OCI-LY3 (cell line): ENCODE measurements at regions not wholly inside any gene's neighbourhood (a gene's known extent, or its start where the extent isn't known, plus 50 kb on each side); places are given as distances from the start of the nearest gene placed in this dataset.
"Not testable (repeated sequence)": the region's sequence is repeated elsewhere in the genome, so short reads cannot be mapped to it uniquely, and the experiment has no call there.

Source experiments
- H2AFZ ChIP-seq: fragments of 200-600, 300-600 bp; shearing (Covaris generic); 2 replicates; pipeline ENCODE4 v1.6.0; 2014; ENCODE audit warnings: antibody characterized with exemption, low read depth, low read length
- H3K27ac ChIP-seq: fragments of 200-600, 300-600 bp; sonication (generic); 2 replicates; pipeline ENCODE4 v1.5.1; 2014; ENCODE audit warnings: mild to moderate bottlenecking, low read length, moderate library complexity, mixed read lengths
- H3K27me3 ChIP-seq: fragments of 200-600, 300-600 bp; sonication (generic); 2 replicates; pipeline ENCODE4 v1.6.1; 2014; ENCODE audit warnings: low read depth, low read length, mixed read lengths
- H3K36me3 ChIP-seq: fragments of 200-600, 300-600 bp; sonication (generic); replicated peaks from 2 replicates; pipeline ENCODE3; 2014; ENCODE audit warnings: low read depth, low read length, mixed read lengths
- H3K4me1 ChIP-seq: fragments of 300-600, 200-600 bp; sonication (generic); 2 replicates; pipeline ENCODE4 v1.6.1; 2014; ENCODE audit warnings: low read length, mixed read lengths
- H3K4me2 ChIP-seq: fragments of 200-600, 300-600 bp; sonication (generic); 2 replicates; pipeline ENCODE4 v1.6.1; 2014; ENCODE audit warnings: low read length, mixed read lengths
- H3K4me3 ChIP-seq: fragments of 300-600, 200-600 bp; sonication (generic); 2 replicates; pipeline ENCODE4 v1.5.1; 2014; ENCODE audit warnings: antibody characterized with exemption, mild to moderate bottlenecking, low read length, moderate library complexity
- H3K79me2 ChIP-seq: fragments of 300-600, 200-600 bp; shearing (Covaris generic); 2 replicates; pipeline ENCODE4 v1.6.1; 2014; ENCODE audit warnings: mild to moderate bottlenecking, low read length, mixed read lengths
- H3K9ac ChIP-seq: fragments of 300-600, 200-600 bp; shearing (Covaris generic); 2 replicates; pipeline ENCODE4 v1.6.0; 2014; ENCODE audit warnings: mild to moderate bottlenecking, low read length, moderate library complexity
- H3K9me3 ChIP-seq: fragments of 200-600, 300-600 bp; shearing (Covaris generic); 2 replicates; pipeline ENCODE4 v1.6.1; 2014; ENCODE audit warnings: low read length, mixed read lengths; ENCODE audit not compliant: insufficient read depth
- H4K20me1 ChIP-seq: fragments of 200-600, 300-600 bp; sonication (generic); 2 replicates; pipeline ENCODE4 v1.6.1; 2016; ENCODE audit warnings: low read length, mixed read lengths; ENCODE audit not compliant: insufficient read depth
- EZH2phosphoT487 ChIP-seq: fragments of 200-600 bp; shearing (Covaris generic); IDR thresholded peaks from 2 replicates; pipeline ENCODE4 v1.6.1; 2018; ENCODE audit warnings: antibody characterized with exemption, mixed run types, low read depth
- TF ChIP-seq, protein P1 (sequence below): fragments of 200-600, 300-600 bp; sonication (generic); IDR thresholded peaks from 2 replicates; pipeline ENCODE4 v1.5.1; 2014; ENCODE audit warnings: antibody characterized with exemption, low read length, low read depth

DNA sequence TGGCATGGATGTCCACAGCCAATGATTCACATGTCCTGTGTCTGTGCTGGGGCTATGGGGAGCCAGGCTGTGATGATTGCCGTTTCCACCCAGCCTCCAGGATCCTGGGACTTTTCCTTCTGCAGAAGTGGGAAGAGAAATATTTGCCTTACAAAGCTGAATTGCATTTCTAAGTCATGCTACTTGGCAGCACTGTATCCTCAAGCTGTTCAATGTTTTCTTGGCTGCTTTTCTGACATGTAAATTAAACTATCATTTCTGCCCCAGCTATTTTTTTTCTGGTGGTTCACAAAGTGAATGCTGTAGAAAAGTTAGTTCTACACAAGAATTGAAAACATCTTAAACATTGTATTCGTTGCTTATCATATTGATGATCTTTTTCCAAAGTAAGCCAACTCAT, 51.9 kb upstream of the TCERG1L start:
- H3K9ac ChIP-seq, result no peak overlapping the region
- no peak overlapping the region for H3K4me3 ChIP-seq
- no peaks in the 10 kb centered on the region for H3K9me3 ChIP-seq
- no peak overlapping the region for H3K27ac ChIP-seq
- H3K36me3 ChIP-seq, result no peaks in the 10 kb centered on the region
- H2AFZ ChIP-seq, result no peak overlapping the region
- TF ChIP-seq, protein P1, sequence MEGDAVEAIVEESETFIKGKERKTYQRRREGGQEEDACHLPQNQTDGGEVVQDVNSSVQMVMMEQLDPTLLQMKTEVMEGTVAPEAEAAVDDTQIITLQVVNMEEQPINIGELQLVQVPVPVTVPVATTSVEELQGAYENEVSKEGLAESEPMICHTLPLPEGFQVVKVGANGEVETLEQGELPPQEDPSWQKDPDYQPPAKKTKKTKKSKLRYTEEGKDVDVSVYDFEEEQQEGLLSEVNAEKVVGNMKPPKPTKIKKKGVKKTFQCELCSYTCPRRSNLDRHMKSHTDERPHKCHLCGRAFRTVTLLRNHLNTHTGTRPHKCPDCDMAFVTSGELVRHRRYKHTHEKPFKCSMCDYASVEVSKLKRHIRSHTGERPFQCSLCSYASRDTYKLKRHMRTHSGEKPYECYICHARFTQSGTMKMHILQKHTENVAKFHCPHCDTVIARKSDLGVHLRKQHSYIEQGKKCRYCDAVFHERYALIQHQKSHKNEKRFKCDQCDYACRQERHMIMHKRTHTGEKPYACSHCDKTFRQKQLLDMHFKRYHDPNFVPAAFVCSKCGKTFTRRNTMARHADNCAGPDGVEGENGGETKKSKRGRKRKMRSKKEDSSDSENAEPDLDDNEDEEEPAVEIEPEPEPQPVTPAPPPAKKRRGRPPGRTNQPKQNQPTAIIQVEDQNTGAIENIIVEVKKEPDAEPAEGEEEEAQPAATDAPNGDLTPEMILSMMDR, result no peak
- no peak for TF ChIP-seq EZH2phosphoT487
- H3K79me2 ChIP-seq, result no peaks in the 10 kb centered on the region
- no peak overlapping the region for H3K4me2 ChIP-seq
- H4K20me1 ChIP-seq, result no peaks in the 10 kb centered on the region
- no peaks in the 10 kb centered on the region for H3K4me1 ChIP-seq
- H3K27me3 ChIP-seq, result no peaks in the 10 kb centered on the region

DNA sequence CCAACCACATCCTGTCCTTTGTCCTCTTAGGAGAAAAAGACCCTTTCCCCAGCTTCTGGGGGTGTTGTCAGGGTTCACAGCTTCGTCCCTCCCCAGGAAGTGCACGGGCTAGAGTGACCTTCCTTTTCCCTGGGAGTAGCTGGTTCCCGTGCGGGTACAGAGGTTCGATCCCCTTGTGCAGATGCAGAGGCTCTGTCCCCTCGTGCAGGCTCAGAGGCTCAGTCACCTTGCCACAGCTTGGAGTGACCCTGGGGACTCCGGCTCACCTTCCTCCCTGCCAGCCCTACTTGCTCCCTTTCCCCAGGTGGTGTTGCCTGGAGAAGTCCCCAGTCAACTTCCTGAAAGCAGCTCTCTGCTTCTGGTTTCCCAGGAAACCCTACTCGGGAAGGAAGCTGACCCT, 60.0 kb upstream of the TCERG1L start:
- no peak overlapping the region for H3K27ac ChIP-seq
- H2AFZ ChIP-seq, result no peak overlapping the region
- H3K27me3 ChIP-seq, result no peaks in the 10 kb centered on the region
- TF ChIP-seq EZH2phosphoT487, result no peak
- TF ChIP-seq, protein P1, result no peak
- no peak overlapping the region for H3K4me3 ChIP-seq
- no peak overlapping the region for H3K4me2 ChIP-seq
- no peak overlapping the region for H3K9ac ChIP-seq
- no peaks in the 10 kb centered on the region for H4K20me1 ChIP-seq
- H3K79me2 ChIP-seq, result no peaks in the 10 kb centered on the region
- no peaks in the 10 kb centered on the region for H3K4me1 ChIP-seq
- no peaks in the 10 kb centered on the region for H3K36me3 ChIP-seq
- H3K9me3 ChIP-seq, result no peaks in the 10 kb centered on the region

DNA sequence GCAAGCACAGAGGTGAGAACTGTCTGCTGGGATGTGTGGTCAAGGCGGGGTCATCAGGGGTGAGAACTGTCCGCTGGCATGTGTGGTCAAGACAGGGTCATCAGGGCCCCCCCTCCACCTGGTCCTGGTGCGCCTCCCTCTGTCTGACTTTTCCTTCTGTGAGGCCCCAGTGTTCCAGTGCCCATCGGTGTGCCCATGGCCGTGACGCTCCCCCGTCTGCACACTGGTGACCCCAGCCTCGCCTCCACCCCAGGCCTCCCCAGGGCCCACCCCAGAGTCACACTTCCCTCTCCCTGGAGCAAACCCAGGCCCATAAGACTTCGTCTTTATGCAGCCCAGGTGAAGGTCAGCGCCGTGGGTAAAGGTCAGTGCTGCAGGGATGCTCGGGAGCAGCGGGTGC, 70.1 kb upstream of the TCERG1L start:
- H3K9me3 ChIP-seq, result no peaks in the 10 kb centered on the region
- no peaks in the 10 kb centered on the region for H3K36me3 ChIP-seq
- no peak overlapping the region for H3K9ac ChIP-seq
- no peaks in the 10 kb centered on the region for H4K20me1 ChIP-seq
- no peak overlapping the region for H3K4me3 ChIP-seq
- H3K4me2 ChIP-seq, result no peak overlapping the region
- H2AFZ ChIP-seq, result no peak overlapping the region
- no peaks in the 10 kb centered on the region for H3K79me2 ChIP-seq
- TF ChIP-seq EZH2phosphoT487, result no peak
- TF ChIP-seq, protein P1, result no peak
- H3K27ac ChIP-seq, result no peak overlapping the region
- H3K27me3 ChIP-seq, result no peaks in the 10 kb centered on the region
- no peaks in the 10 kb centered on the region for H3K4me1 ChIP-seq

DNA sequence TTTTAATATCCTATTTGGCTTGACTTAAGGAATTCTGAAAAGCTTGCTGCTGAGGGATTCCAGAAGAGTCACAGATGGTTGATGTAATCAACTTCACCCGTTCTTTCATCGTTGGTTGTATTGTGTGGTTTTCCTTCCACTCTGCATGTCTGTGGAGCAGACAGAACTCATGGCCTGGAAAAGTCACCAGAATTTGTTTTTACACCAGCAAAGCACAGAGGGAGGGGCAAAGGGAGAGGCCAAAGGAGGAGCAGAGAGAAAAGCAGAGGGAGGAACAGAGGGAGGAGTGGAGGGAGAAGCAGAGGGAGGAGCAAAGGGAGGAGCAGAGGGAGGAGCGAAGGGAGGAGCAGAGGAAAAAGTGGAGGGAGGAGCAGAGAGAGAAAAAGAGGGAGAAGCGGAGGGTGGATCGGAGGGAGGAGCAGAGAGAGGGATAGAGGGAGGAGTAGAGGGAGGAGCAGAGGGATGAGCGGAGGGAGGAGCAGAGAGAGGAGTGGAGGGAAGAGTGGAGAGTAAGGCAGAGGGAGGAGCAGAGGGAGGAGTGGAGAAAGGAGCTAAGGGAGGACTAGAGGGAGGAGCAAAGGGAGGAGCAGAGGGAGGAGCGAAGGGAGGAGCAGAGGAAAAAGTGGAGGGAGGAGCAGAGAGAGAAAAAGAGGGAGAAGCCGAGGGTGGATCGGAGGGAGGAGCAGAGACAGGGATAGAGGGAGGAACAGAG, 73.8 kb upstream of the TCERG1L start:
- H3K4me3 ChIP-seq, H3K4me2 ChIP-seq, H4K20me1 ChIP-seq, H2AFZ ChIP-seq, H3K27me3 ChIP-seq, H3K27ac ChIP-seq, H3K9ac ChIP-seq, H3K79me2 ChIP-seq, H3K4me1 ChIP-seq, H3K36me3 ChIP-seq, H3K9me3 ChIP-seq: not testable (repeated sequence)
